Subcutaneous abdominal adipose tissue (tissue), 5 donors: ENCODE measurements at regions not wholly inside any gene's neighbourhood (a gene's known extent, or its start where the extent isn't known, plus 50 kb on each side); places are given as distances from the start of the nearest gene placed in this dataset.

Experiments used
- H3K27ac ChIP-seq: one replicate; pipeline ENCODE4 v1.7.0; 2013; ENCODE audit warnings: low read depth, mild to moderate bottlenecking, inconsistent platforms, low read length, moderate library complexity
- H3K27me3 ChIP-seq, 5 donors: one replicate each; pipeline ENCODE4 v1.7.0; 2013; ENCODE audit warnings: low read length in 5 of 5, inconsistent platforms in 1 of 5; ENCODE audit not compliant: control insufficient read depth in 5 of 5, insufficient read depth in 4 of 5
- H3K36me3 ChIP-seq, 5 donors: one replicate each; pipeline ENCODE4 v1.7.0; 2013; ENCODE audit warnings: low read length in 5 of 5; ENCODE audit not compliant: control insufficient read depth in 5 of 5, insufficient read depth in 5 of 5
- H3K4me1 ChIP-seq, 5 donors: one replicate each; pipeline ENCODE4 v1.7.0; 2013; ENCODE audit warnings: low read length in 5 of 5, mild to moderate bottlenecking in 3 of 5, moderate library complexity in 1 of 5; ENCODE audit not compliant: control insufficient read depth in 5 of 5, insufficient read depth in 5 of 5
- H3K4me3 ChIP-seq, 5 donors: one replicate each; pipeline ENCODE4 v1.7.0; 2013; ENCODE audit warnings: low read length in 5 of 5, low read depth in 1 of 5
- H3K9ac ChIP-seq, 5 donors: one replicate each; pipeline ENCODE4 v1.7.0; 2013; ENCODE audit warnings: low read length in 5 of 5, mild to moderate bottlenecking in 4 of 5, moderate library complexity in 3 of 5
- H3K9me3 ChIP-seq, 5 donors: one replicate each; pipeline ENCODE4 v1.7.0; 2013; ENCODE audit warnings: low read length in 5 of 5; ENCODE audit not compliant: control insufficient read depth in 5 of 5
- donor health status: healthy.
- donor health status: healthy.
- donor health status: healthy.
- donor health status: healthy.
- donor health status: healthy.

DNA sequence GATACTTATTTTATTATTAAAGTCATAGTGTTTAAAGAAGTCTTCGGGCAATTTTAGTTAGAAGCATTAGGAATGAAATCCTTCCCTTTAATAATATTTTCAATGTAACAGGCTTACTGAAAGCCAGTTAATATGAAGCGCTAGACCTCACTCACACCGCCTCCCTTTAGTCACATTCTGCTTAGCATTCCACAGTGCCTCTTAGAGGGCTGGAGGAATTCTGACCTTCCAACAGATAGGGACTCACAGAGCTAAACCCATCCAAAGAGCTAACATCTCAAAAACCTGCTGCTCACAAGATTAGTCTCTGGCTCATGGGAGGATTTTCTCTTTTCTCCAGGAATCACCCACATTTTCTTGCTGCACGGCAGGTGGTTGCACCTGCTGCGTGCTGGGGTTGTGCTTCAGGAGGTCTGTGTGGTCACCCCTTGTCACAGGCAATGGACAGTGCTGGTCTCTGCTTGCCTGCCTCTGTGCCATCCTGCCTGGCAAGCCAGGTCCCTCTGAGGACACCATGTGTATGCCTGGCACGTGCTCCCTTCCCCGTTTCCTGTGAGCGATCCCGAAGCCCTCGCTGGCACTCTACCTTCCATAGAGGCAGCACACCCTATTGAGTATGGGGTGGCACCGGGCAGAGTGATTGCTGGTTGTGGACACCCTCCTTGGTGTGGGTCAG lies 91.8 kb downstream of the KLF6 start:
- Histone ChIP-seq H3K4me3 (no peak overlapping the region), H3K27me3 (no peaks in the 10 kb centered on the region), H3K36me3 (no peaks in the 10 kb centered on the region), H3K9ac (no peak overlapping the region), H3K27ac (no peak overlapping the region), H3K9me3 (no peaks in the 10 kb centered on the region), H3K4me1 (no peaks in the 10 kb centered on the region)

- no peaks in the 10 kb centered on the region for H3K4me1 ChIP-seq
- no peaks in the 10 kb centered on the region for H3K27me3 ChIP-seq
- no peaks in the 10 kb centered on the region for H3K36me3 ChIP-seq
- H3K9ac ChIP-seq, result no peak overlapping the region
- no peak overlapping the region for H3K27ac ChIP-seq
- no peak overlapping the region for H3K4me3 ChIP-seq
- H3K9me3 ChIP-seq, result no peaks in the 10 kb centered on the region
Observed at GRCh38 chr10:3692387-3692999, 92.5 kb downstream of the KLF6 start.

DNA sequence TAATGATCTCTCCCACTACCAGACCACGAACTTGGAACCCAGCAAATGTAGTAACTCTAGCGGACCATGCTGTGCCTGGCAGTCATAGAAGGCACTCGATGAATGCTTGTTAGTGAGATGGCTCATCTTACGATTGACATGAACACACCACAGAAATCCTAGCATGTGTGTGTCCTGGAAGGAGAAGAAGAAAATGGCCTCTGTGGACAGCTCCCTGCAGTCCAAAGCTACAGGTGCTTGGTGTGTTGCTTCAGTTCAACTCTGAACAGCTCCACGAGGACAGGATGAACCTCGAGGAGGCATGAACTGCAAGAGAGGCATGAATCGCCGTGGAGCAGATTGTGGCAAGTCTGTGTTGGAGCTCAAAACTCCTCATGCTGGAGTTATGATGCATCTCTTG lies 93.5 kb downstream of the KLF6 start:
- no peak overlapping the region for H3K27ac ChIP-seq
- H3K9me3 ChIP-seq, result no peaks in the 10 kb centered on the region
- no peaks in the 10 kb centered on the region for H3K27me3 ChIP-seq
- no peaks in the 10 kb centered on the region for H3K4me1 ChIP-seq
- H3K9ac ChIP-seq, result no peak overlapping the region
- H3K4me3 ChIP-seq, result no peak overlapping the region
- no peaks in the 10 kb centered on the region for H3K36me3 ChIP-seq

DNA sequence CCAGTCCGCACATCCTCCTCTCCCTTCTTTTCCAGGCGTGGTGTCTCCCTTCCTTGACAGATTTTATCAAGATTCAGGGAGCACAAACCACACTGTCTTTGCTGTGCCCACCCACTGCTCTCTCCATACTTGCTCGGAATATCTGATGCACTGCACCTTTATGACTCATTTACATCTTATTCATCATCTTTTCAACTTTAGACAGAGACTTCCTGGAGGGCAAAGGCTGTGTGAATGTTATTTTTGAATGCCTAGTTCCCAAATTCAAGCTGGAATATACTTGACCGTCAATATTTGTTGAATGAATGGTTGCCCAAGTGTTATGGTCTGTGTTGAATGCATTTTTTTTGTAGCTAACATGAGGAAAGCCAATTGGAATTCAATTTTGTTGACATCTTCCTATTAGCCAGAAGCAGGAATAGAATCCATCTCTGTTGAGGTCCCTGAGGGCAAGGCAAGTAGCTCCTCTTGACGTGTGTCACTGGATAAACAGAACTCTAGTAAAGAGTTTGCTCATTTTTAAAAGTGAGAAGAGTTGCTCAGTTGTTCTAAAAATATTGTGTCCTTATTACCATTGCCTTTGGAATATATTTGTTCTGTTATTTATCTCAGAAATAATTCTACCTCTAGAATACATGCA lies 95.0 kb downstream of the KLF6 start:
- Histone ChIP-seq H3K4me3 (no peak overlapping the region), H3K4me1 (no peaks in the 10 kb centered on the region), H3K36me3 (no peaks in the 10 kb centered on the region), H3K27ac (no peak overlapping the region), H3K9me3 (no peaks in the 10 kb centered on the region), H3K27me3 (no peaks in the 10 kb centered on the region), H3K9ac (no peak overlapping the region)

- Histone ChIP-seq H3K27me3 (no peaks in the 10 kb centered on the region), H3K9me3 (no peaks in the 10 kb centered on the region), H3K4me1 (no peaks in the 10 kb centered on the region), H3K4me3 (no peak overlapping the region), H3K9ac (no peak overlapping the region), H3K36me3 (no peaks in the 10 kb centered on the region), H3K27ac (no peak overlapping the region)
Observed at GRCh38 chr10:3687510-3688081, 97.4 kb downstream of the KLF6 start.

- H3K9me3 ChIP-seq, result no peaks in the 10 kb centered on the region
- H3K4me1 ChIP-seq, result no peaks in the 10 kb centered on the region
- H3K27ac ChIP-seq, result no peak overlapping the region
- no peaks in the 10 kb centered on the region for H3K27me3 ChIP-seq
- H3K36me3 ChIP-seq, result no peaks in the 10 kb centered on the region
- no peak overlapping the region for H3K4me3 ChIP-seq
- no peak overlapping the region for H3K9ac ChIP-seq
Observed at GRCh38 chr10:3685384-3685783, 99.6 kb downstream of the KLF6 start.

DNA sequence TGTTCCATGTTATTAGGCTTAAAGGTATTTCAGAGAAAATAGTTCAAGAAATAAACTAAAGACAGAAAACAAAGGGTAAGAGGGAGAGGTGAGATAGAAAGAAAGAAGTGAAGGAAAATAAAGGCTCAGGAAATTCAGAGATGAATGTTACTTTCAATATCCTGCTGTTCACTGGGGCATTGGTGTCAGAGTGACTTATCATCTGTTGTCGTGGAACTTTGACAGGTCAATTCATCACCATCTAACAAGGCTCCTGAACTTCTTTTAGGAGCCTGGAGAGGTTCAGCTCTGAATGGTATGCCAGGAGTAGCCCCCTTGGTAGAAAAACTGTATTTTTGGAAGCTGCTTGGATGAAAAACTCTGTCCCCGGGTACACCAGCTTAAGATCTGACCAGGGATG lies 100.1 kb downstream of the KLF6 start:
- no peaks in the 10 kb centered on the region for H3K9me3 ChIP-seq
- no peaks in the 10 kb centered on the region for H3K27me3 ChIP-seq
- no peaks in the 10 kb centered on the region for H3K36me3 ChIP-seq
- no peak overlapping the region for H3K9ac ChIP-seq
- H3K4me1 ChIP-seq, result no peaks in the 10 kb centered on the region
- no peak overlapping the region for H3K27ac ChIP-seq
- no peak overlapping the region for H3K4me3 ChIP-seq

DNA sequence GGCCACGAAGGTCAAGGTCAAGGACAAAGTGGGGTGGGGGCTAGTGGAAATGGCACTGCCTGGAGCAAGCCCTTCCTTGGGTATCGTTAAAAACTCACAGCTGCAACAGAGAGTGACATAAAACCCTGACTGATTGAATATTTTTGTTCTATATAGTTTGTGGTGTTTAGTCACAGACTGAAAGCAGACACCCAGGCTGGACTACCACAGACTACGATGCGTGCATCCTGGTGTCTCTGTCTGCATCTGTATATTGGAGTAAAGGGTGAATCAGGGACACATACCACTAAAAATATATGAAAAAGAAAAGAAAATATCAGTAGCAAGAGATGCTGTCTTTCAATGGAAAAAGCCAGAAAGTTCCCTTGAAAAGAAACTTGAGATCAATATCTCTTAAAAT lies 101.4 kb downstream of the KLF6 start:
- no peaks in the 10 kb centered on the region for H3K4me1 ChIP-seq
- no peaks in the 10 kb centered on the region for H3K27me3 ChIP-seq
- H3K4me3 ChIP-seq, result no peak overlapping the region
- no peak overlapping the region for H3K27ac ChIP-seq
- no peaks in the 10 kb centered on the region for H3K9me3 ChIP-seq
- H3K36me3 ChIP-seq, result no peaks in the 10 kb centered on the region
- no peak overlapping the region for H3K9ac ChIP-seq

GRCh38 chr10:3682745-3683144 lies 102.3 kb downstream of the KLF6 start:
- Histone ChIP-seq H3K9ac (no peak overlapping the region), H3K4me1 (no peaks in the 10 kb centered on the region), H3K4me3 (no peak overlapping the region), H3K27ac (no peak overlapping the region), H3K36me3 (no peaks in the 10 kb centered on the region), H3K27me3 (no peaks in the 10 kb centered on the region), H3K9me3 (no peaks in the 10 kb centered on the region)
